HCEC 1CT (cell line): ENCODE measurements at regions not wholly inside any gene's neighbourhood (a gene's known extent, or its start where the extent isn't known, plus 50 kb on each side); places are given as distances from the start of the nearest gene placed in this dataset.
A peak's percentile ranks its signal among the peaks of the same experiment; 100 is the strongest.

Source experiments
- DNase-seq: peaks from one replicate; pipeline ENCODE4 v3.0.0-alpha.2; 2017

- DNase-seq: no peak
Measured at GRCh38 chr6:48200869-48201390, 89.9 kb upstream of the PTCHD4 start.

- no peak for DNase-seq
Measured at GRCh38 chr6:48199499-48199898, 88.5 kb upstream of the PTCHD4 start.

- no peak for DNase-seq
Measured at GRCh38 chr6:48197941-48198340, 86.9 kb upstream of the PTCHD4 start.

- DNase-seq: no peak
Measured at GRCh38 chr6:48194596-48195295, 83.7 kb upstream of the PTCHD4 start.

GRCh38 chr6:48188158-48188557 is 77.2 kb upstream of the PTCHD4 start:
- DNase-seq: no peak

- DNase-seq: no peak
Measured at GRCh38 chr6:48186746-48187145, 75.7 kb upstream of the PTCHD4 start.

GRCh38 chr6:48184648-48185047 is 73.7 kb upstream of the PTCHD4 start:
- peak; percentile 14 for DNase-seq

- peak; percentile 36 for DNase-seq
Measured at GRCh38 chr6:48183811-48184605, 73.0 kb upstream of the PTCHD4 start.

- no peak for DNase-seq
Measured at GRCh38 chr6:48183178-48183577, 72.2 kb upstream of the PTCHD4 start.

GRCh38 chr6:48178700-48179099 is 67.7 kb upstream of the PTCHD4 start:
- no peak for DNase-seq

- peak; percentile 11 for DNase-seq
Measured at GRCh38 chr6:48177786-48178185, 66.8 kb upstream of the PTCHD4 start.

GRCh38 chr6:48176645-48177308 is 65.8 kb upstream of the PTCHD4 start:
- DNase-seq: no peak

- no peak for DNase-seq
Measured at GRCh38 chr6:48169635-48170034, 58.6 kb upstream of the PTCHD4 start.
